Peyer's patch (tissue), 4 donors: ENCODE measurements at regions not wholly inside any gene's neighbourhood (a gene's known extent, or its start where the extent isn't known, plus 50 kb on each side); places are given as distances from the start of the nearest gene placed in this dataset.

Experiments used
- DNase-seq, 3 donors: peaks; one replicate each; pipeline ENCODE4 v3.0.0-alpha.2; 2017 to 2019
- H3K27ac ChIP-seq, 4 donors: fragments of 200-600 bp; sonication (generic); one replicate each; pipeline ENCODE4 v1.5.1; 2016 to 2019
- H3K27me3 ChIP-seq, 2 donors: fragments of 200-600 bp; sonication (generic); one replicate each; pipeline ENCODE4 v1.5.1; 2019
- H3K36me3 ChIP-seq, 3 donors: fragments of 200-600 bp; sonication (generic); one replicate each; pipeline ENCODE4 v1.5.1; 2016 to 2019
- H3K4me1 ChIP-seq, 4 donors: fragments of 200-600 bp; sonication (generic); one replicate each; pipeline ENCODE4 v1.5.1; 2016 to 2019
- H3K4me3 ChIP-seq, 4 donors: fragments of 200-600 bp; sonication (generic); 1 replicate in 3 of 4; 2 replicates in 1 of 4; pipeline ENCODE4 v1.5.1; 2016 to 2019; ENCODE audit warnings: mild to moderate bottlenecking in 1 of 4
- H3K9me3 ChIP-seq, 4 donors: fragments of 200-600 bp; sonication (generic); one replicate each; pipeline ENCODE4 v1.5.1; 2016 to 2019; ENCODE audit warnings: mild to moderate bottlenecking in 1 of 4
- CTCF ChIP-seq, 6 experiments: fragments of 450-650 bp in 4 of 6; fragments of 200-600 bp in 2 of 6; sonication (generic) in 1 of 6; IDR thresholded peaks; one replicate each; pipeline ENCODE4 v1.5.1; 2017 to 2019; ENCODE audit warnings: antibody characterized with exemption in 6 of 6, mild to moderate bottlenecking in 3 of 6, moderate library complexity in 1 of 6
- POLR2A ChIP-seq, 2 donors: fragments of 450-650 bp; IDR thresholded peaks; one replicate each; pipeline ENCODE4 v1.5.1; 2017; ENCODE audit warnings: antibody characterized with exemption in 2 of 2, mild to moderate bottlenecking in 2 of 2, moderate library complexity in 2 of 2

GRCh38 chr20:24829649-24830370 is 119.3 kb upstream of the CST7 start:
- no peak for DNase-seq
- Histone ChIP-seq H3K36me3 (no peaks in the 10 kb centered on the region), H3K27me3 (no peaks in the 10 kb centered on the region), H3K4me1 (no peaks in the 10 kb centered on the region), H3K27ac (no peak overlapping the region), H3K4me3 (no peak overlapping the region), H3K9me3 (no peaks in the 10 kb centered on the region)
- TF ChIP-seq POLR2A (IDR thresholded peaks at IDR 0.05) (no peak), CTCF (IDR thresholded peaks at IDR 0.05) (no peak)

GRCh38 chr20:24830649-24831048 is 118.4 kb upstream of the CST7 start:
- H3K36me3 ChIP-seq = no peaks in the 10 kb centered on the region
- H3K27ac ChIP-seq = no peak overlapping the region
- H3K4me3 ChIP-seq = no peak overlapping the region
- H3K27me3 ChIP-seq = no peaks in the 10 kb centered on the region
- H3K4me1 ChIP-seq = no peaks in the 10 kb centered on the region
- no peaks in the 10 kb centered on the region for H3K9me3 ChIP-seq
- no peak for DNase-seq
- TF ChIP-seq CTCF (IDR thresholded peaks at IDR 0.05) (no peak), POLR2A (IDR thresholded peaks at IDR 0.05) (no peak)

- Histone ChIP-seq H3K9me3 (no peaks in the 10 kb centered on the region), H3K27ac (no peak overlapping the region), H3K36me3 (no peaks in the 10 kb centered on the region), H3K4me1 (no peaks in the 10 kb centered on the region), H3K4me3 (no peak overlapping the region), H3K27me3 (no peaks in the 10 kb centered on the region)
- DNase-seq = no peak
- TF ChIP-seq POLR2A (IDR thresholded peaks at IDR 0.05) = no peak
- TF ChIP-seq CTCF (IDR thresholded peaks at IDR 0.05) = no peak
Observed at GRCh38 chr20:24831232-24831631, 117.8 kb upstream of the CST7 start.

- Histone ChIP-seq H3K4me3 (no peak overlapping the region), H3K36me3 (no peaks in the 10 kb centered on the region), H3K9me3 (no peaks in the 10 kb centered on the region), H3K27ac (no peak overlapping the region), H3K4me1 (no peaks in the 10 kb centered on the region), H3K27me3 (no peaks in the 10 kb centered on the region)
- DNase-seq = no peak
- TF ChIP-seq CTCF (IDR thresholded peaks at IDR 0.05) = no peak
- TF ChIP-seq POLR2A (IDR thresholded peaks at IDR 0.05) = no peak
Observed at GRCh38 chr20:24832518-24832917, 116.6 kb upstream of the CST7 start.

GRCh38 chr20:24833592-24833991 is 115.5 kb upstream of the CST7 start:
- H3K4me1 ChIP-seq = no peaks in the 10 kb centered on the region
- DNase-seq = no peak
- no peaks in the 10 kb centered on the region for H3K27me3 ChIP-seq
- no peaks in the 10 kb centered on the region for H3K36me3 ChIP-seq
- TF ChIP-seq POLR2A (IDR thresholded peaks at IDR 0.05) (no peak), CTCF (IDR thresholded peaks at IDR 0.05) (no peak)
- H3K9me3 ChIP-seq = no peaks in the 10 kb centered on the region
- H3K27ac ChIP-seq = no peak overlapping the region
- H3K4me3 ChIP-seq = no peak overlapping the region

- Histone ChIP-seq H3K27me3 (no peaks in the 10 kb centered on the region), H3K27ac (no peak overlapping the region), H3K4me3 (no peak overlapping the region), H3K4me1 (no peaks in the 10 kb centered on the region), H3K36me3 (no peaks in the 10 kb centered on the region), H3K9me3 (no peaks in the 10 kb centered on the region)
- TF ChIP-seq POLR2A (IDR thresholded peaks at IDR 0.05) (no peak), CTCF (IDR thresholded peaks at IDR 0.05) (no peak)
- DNase-seq = no peak
Observed at GRCh38 chr20:24834310-24834709, 114.8 kb upstream of the CST7 start.
